ENCODE measurements at regions not wholly inside any gene's neighbourhood (a gene's known extent, or its start where the extent isn't known, plus 50 kb on each side); places are given as distances from the start of the nearest gene placed in this dataset.

- in situ Hi-C loops (cut with HindIII; ENCODE audit: low sequenced_read_pairs): no loop called here
- peak; percentile 92 for DNase-seq (ENCODE audit: low read depth)
- no peak for TF ChIP-seq CTCF (IDR thresholded peaks at IDR 0.05; ENCODE audit: low read depth, low read length, missing control alignments)
- no peak overlapping the region for H3K4me3 ChIP-seq (ENCODE audit: low read depth, low read length)
Measured at GRCh38 chr12:16726879-16727278, 120.9 kb upstream of the LMO3 start.

- TF ChIP-seq CTCF (IDR thresholded peaks at IDR 0.05; ENCODE audit: low read depth, low read length, missing control alignments): no peak
- in situ Hi-C loops (cut with HindIII; ENCODE audit: low sequenced_read_pairs): no loop called here
- no peak for DNase-seq (ENCODE audit: low read depth)
- no peak overlapping the region for H3K4me3 ChIP-seq (ENCODE audit: low read depth, low read length)
Measured at GRCh38 chr12:16719713-16720416, 113.9 kb upstream of the LMO3 start.

- in situ Hi-C loops (cut with HindIII; ENCODE audit: low sequenced_read_pairs): no loop called here
- H3K4me3 ChIP-seq (ENCODE audit: low read depth, low read length): no peak overlapping the region
- no peak for DNase-seq (ENCODE audit: low read depth)
- TF ChIP-seq CTCF (IDR thresholded peaks at IDR 0.05; ENCODE audit: low read depth, low read length, missing control alignments): no peak
Measured at GRCh38 chr12:16716928-16717327, 111.0 kb upstream of the LMO3 start.

GRCh38 chr12:16692099-16692498, 86.1 kb upstream of the LMO3 start:
- no peak overlapping the region for H3K4me3 ChIP-seq (ENCODE audit: low read depth, low read length)
- in situ Hi-C loops (cut with HindIII; ENCODE audit: low sequenced_read_pairs): no loop called here
- DNase-seq (ENCODE audit: low read depth): no peak
- no peak for TF ChIP-seq CTCF (IDR thresholded peaks at IDR 0.05; ENCODE audit: low read depth, low read length, missing control alignments)

GRCh38 chr12:16691624-16692023, 85.7 kb upstream of the LMO3 start:
- TF ChIP-seq CTCF (IDR thresholded peaks at IDR 0.05; ENCODE audit: low read depth, low read length, missing control alignments): no peak
- H3K4me3 ChIP-seq (ENCODE audit: low read depth, low read length): no peak overlapping the region
- DNase-seq (ENCODE audit: low read depth): no peak
- in situ Hi-C loops (cut with HindIII; ENCODE audit: low sequenced_read_pairs): no loop called here

- TF ChIP-seq CTCF (IDR thresholded peaks at IDR 0.05; ENCODE audit: low read depth, low read length, missing control alignments): no peak
- in situ Hi-C loops (cut with HindIII; ENCODE audit: low sequenced_read_pairs): no loop called here
- DNase-seq (ENCODE audit: low read depth): no peak
- H3K4me3 ChIP-seq (ENCODE audit: low read depth, low read length): no peak overlapping the region
Measured at GRCh38 chr12:16688200-16688599, 82.2 kb upstream of the LMO3 start.
